ENCODE measurements at regions not wholly inside any gene's neighbourhood (a gene's known extent, or its start where the extent isn't known, plus 50 kb on each side); places are given as distances from the start of the nearest gene placed in this dataset.

DNA sequence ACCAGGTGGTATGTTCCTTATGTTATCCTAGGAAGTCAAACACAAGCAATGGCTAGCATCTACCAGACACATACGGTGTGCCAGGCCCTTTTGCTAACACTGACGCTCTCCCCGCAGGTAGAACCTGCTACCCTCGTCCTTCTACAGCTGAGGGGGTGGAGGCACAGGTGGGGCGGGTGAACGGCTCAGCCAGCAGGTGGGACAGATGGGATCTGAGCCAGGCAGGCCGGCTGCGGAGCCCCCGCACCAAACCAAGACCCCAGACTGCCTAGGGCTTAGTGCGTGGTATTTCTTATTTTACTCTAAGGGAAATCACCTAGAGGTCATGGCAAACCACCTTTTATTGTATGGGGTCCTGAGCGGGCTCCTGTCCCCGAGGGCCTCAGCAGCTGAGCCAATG is 53.9 kb upstream of the PCSK6 start:
- TF ChIP-seq, protein P1, sequence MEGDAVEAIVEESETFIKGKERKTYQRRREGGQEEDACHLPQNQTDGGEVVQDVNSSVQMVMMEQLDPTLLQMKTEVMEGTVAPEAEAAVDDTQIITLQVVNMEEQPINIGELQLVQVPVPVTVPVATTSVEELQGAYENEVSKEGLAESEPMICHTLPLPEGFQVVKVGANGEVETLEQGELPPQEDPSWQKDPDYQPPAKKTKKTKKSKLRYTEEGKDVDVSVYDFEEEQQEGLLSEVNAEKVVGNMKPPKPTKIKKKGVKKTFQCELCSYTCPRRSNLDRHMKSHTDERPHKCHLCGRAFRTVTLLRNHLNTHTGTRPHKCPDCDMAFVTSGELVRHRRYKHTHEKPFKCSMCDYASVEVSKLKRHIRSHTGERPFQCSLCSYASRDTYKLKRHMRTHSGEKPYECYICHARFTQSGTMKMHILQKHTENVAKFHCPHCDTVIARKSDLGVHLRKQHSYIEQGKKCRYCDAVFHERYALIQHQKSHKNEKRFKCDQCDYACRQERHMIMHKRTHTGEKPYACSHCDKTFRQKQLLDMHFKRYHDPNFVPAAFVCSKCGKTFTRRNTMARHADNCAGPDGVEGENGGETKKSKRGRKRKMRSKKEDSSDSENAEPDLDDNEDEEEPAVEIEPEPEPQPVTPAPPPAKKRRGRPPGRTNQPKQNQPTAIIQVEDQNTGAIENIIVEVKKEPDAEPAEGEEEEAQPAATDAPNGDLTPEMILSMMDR (IDR thresholded peaks at IDR 0.05; ENCODE audit: insufficient read depth, low read length), result no peak
- TF ChIP-seq POLR2AphosphoS5 (IDR thresholded peaks at IDR 0.05; ENCODE audit: low read depth), result no peak
- no peak for TF ChIP-seq SPI1 (IDR thresholded peaks at IDR 0.05; ENCODE audit: borderline replicate concordance, low read depth)
- TF ChIP-seq GABPA (IDR thresholded peaks at IDR 0.05; ENCODE audit: low read depth), result no peak

Measured in HL-60 (cell line).